Activated CD4-positive, alpha-beta memory T cell treated with anti-CD3 and anti-CD28 coated beads for 36 hours (primary cell): ENCODE measurements at regions not wholly inside any gene's neighbourhood (a gene's known extent, or its start where the extent isn't known, plus 50 kb on each side); places are given as distances from the start of the nearest gene placed in this dataset.

Source experiments
- CTCF ChIA-PET: fragments of 350-600 bp; sonication (Branson Sonifier 250); formaldehyde crosslinking; loops from one replicate; lab custom pipeline; 2021; ENCODE audit warnings: antibody characterized with exemption, inconsistent platforms; lab: Charles Lee
- POLR2A ChIA-PET: fragments of 350-600 bp; sonication (Branson Sonifier 250); formaldehyde crosslinking; loops from one replicate; lab custom pipeline; 2021; ENCODE audit warnings: antibody characterized with exemption; lab: Charles Lee
- DNase-seq: peaks from one replicate; pipeline ENCODE4 v3.0.0-alpha.2; 2020
- H3K27ac Mint-ChIP-seq: one replicate; pipeline ENCODE4 v1.8.0; 2021; ENCODE audit warnings: mixed read lengths
- H3K27me3 Mint-ChIP-seq: one replicate; pipeline ENCODE4 v1.8.0; 2021; ENCODE audit warnings: mixed read lengths
- H3K36me3 Mint-ChIP-seq: one replicate; pipeline ENCODE4 v1.8.0; 2021; ENCODE audit warnings: mixed read lengths
- H3K4me1 Mint-ChIP-seq: one replicate; pipeline ENCODE4 v1.8.0; 2021; ENCODE audit warnings: low read depth, mixed read lengths
- H3K4me3 Mint-ChIP-seq: one replicate; pipeline ENCODE4 v1.8.0; 2021; ENCODE audit warnings: mild to moderate bottlenecking, mixed read lengths
- H3K9me3 Mint-ChIP-seq: one replicate; pipeline ENCODE4 v1.8.0; 2021; ENCODE audit warnings: mixed read lengths
- intact Hi-C: fragments of 100-400 bp; cut with micrococcal nuclease; formaldehyde crosslinking; loops from one replicate; pipeline ENCODE4 v1.15.1; 2023

- intact Hi-C loops, result no loop called here
- POLR2A ChIA-PET, result no interaction called here
- no peak for DNase-seq
- H3K36me3 Mint-ChIP-seq, result peaks cover 5% of the 10 kb centered on the region
- no peaks in the 10 kb centered on the region for H3K27me3 Mint-ChIP-seq
- CTCF ChIA-PET, result no interaction called here
- no peak overlapping the region for H3K4me3 Mint-ChIP-seq
- peaks cover 9% of the 10 kb centered on the region for H3K9me3 Mint-ChIP-seq
- H3K27ac Mint-ChIP-seq, result peak overlapping the region; percentile 69
- H3K4me1 Mint-ChIP-seq, result peaks cover 8% of the 10 kb centered on the region
These were observed 330.5 kb upstream of the B3GALT2 start for GRCh38 chr1:193516755-193517388.

GRCh38 chr1:193514397-193514796, 328.0 kb upstream of the B3GALT2 start:
- peaks cover 8% of the 10 kb centered on the region for H3K4me1 Mint-ChIP-seq
- intact Hi-C loops, result no loop called here

GRCh38 chr1:193513032-193513431, 326.6 kb upstream of the B3GALT2 start:
- POLR2A ChIA-PET, result no interaction called here
- DNase-seq, result no peak
- intact Hi-C loops, result no loop called here
- no peaks in the 10 kb centered on the region for H3K27me3 Mint-ChIP-seq
- no peak overlapping the region for H3K4me3 Mint-ChIP-seq
- H3K36me3 Mint-ChIP-seq, result peaks cover 13% of the 10 kb centered on the region
- H3K9me3 Mint-ChIP-seq, result peaks cover 27% of the 10 kb centered on the region
- H3K27ac Mint-ChIP-seq, result no peak overlapping the region
- CTCF ChIA-PET, result no interaction called here
- H3K4me1 Mint-ChIP-seq, result peaks cover 6% of the 10 kb centered on the region

More at GRCh38 chr1:193514397-193514796, 328.0 kb upstream of the B3GALT2 start:
- Mint-ChIP-seq H3K27me3 (no peaks in the 10 kb centered on the region), H3K27ac (no peak overlapping the region), H3K9me3 (peaks cover 27% of the 10 kb centered on the region), H3K4me3 (no peak overlapping the region), H3K36me3 (peaks cover 13% of the 10 kb centered on the region)
- DNase-seq, result no peak
- CTCF ChIA-PET, result no interaction called here
- POLR2A ChIA-PET, result no interaction called here

- H3K27ac Mint-ChIP-seq, result no peak overlapping the region
- peaks cover 3% of the 10 kb centered on the region for H3K36me3 Mint-ChIP-seq
- CTCF ChIA-PET, result no interaction called here
- intact Hi-C loops, result no loop called here
- DNase-seq, result no peak
- peaks cover 6% of the 10 kb centered on the region for H3K4me1 Mint-ChIP-seq
- peaks cover 8% of the 10 kb centered on the region for H3K9me3 Mint-ChIP-seq
- H3K4me3 Mint-ChIP-seq, result no peak overlapping the region
- POLR2A ChIA-PET, result no interaction called here
- H3K27me3 Mint-ChIP-seq, result no peaks in the 10 kb centered on the region
These were observed 318.5 kb upstream of the B3GALT2 start for GRCh38 chr1:193504920-193505319.

- ChIA-PET POLR2A (no interaction called here), CTCF (no interaction called here)
- intact Hi-C loops, result no loop called here
- Mint-ChIP-seq H3K27ac (no peak overlapping the region), H3K4me1 (peaks cover 16% of the 10 kb centered on the region), H3K36me3 (peaks cover 2% of the 10 kb centered on the region), H3K27me3 (no peaks in the 10 kb centered on the region), H3K4me3 (no peak overlapping the region), H3K9me3 (peaks cover 4% of the 10 kb centered on the region)
- no peak for DNase-seq
These were observed 311.8 kb upstream of the B3GALT2 start for GRCh38 chr1:193498088-193498655.

- peaks cover 13% of the 10 kb centered on the region for H3K36me3 Mint-ChIP-seq
- ChIA-PET POLR2A (no interaction called here), CTCF (no interaction called here)
- intact Hi-C loops, result no loop called here
- H3K4me3 Mint-ChIP-seq, result no peak overlapping the region
- no peak for DNase-seq
- no peak overlapping the region for H3K27ac Mint-ChIP-seq
- peaks cover 32% of the 10 kb centered on the region for H3K4me1 Mint-ChIP-seq
- peaks cover 12% of the 10 kb centered on the region for H3K9me3 Mint-ChIP-seq
- no peaks in the 10 kb centered on the region for H3K27me3 Mint-ChIP-seq
These were observed 308.0 kb upstream of the B3GALT2 start for GRCh38 chr1:193494368-193494767.

- H3K4me3 Mint-ChIP-seq, result no peak overlapping the region
- H3K9me3 Mint-ChIP-seq, result peaks cover 14% of the 10 kb centered on the region
- intact Hi-C loops, result no loop called here
- H3K4me1 Mint-ChIP-seq, result peaks cover 42% of the 10 kb centered on the region
- POLR2A ChIA-PET, result no interaction called here
- H3K36me3 Mint-ChIP-seq, result peaks cover 13% of the 10 kb centered on the region
- no peak overlapping the region for H3K27ac Mint-ChIP-seq
- H3K27me3 Mint-ChIP-seq, result no peaks in the 10 kb centered on the region
- CTCF ChIA-PET, result no interaction called here
- DNase-seq, result no peak
These were observed 302.8 kb upstream of the B3GALT2 start for GRCh38 chr1:193489191-193489590.

GRCh38 chr1:193487722-193488121, 301.3 kb upstream of the B3GALT2 start:
- H3K9me3 Mint-ChIP-seq, result peaks cover 21% of the 10 kb centered on the region
- POLR2A ChIA-PET, result no interaction called here

GRCh38 chr1:193486671-193487229, 300.3 kb upstream of the B3GALT2 start:
- no peaks in the 10 kb centered on the region for H3K27me3 Mint-ChIP-seq
- ChIA-PET POLR2A (no interaction called here), CTCF (interaction anchor here (1.1 kb wide), 1 partner anchor 30 kb away, joined by 4 read pairs; no protein-coding TSS in a partner anchor)
- H3K36me3 Mint-ChIP-seq, result peaks cover 15% of the 10 kb centered on the region
- H3K27ac Mint-ChIP-seq, result no peak overlapping the region
- no peak overlapping the region for H3K4me3 Mint-ChIP-seq
- DNase-seq, result no peak
- intact Hi-C loops, result loop anchor here (2.0 kb wide), 1 partner anchor 50 kb away; no protein-coding TSS in a partner anchor
- peaks cover 21% of the 10 kb centered on the region for H3K9me3 Mint-ChIP-seq
- peaks cover 23% of the 10 kb centered on the region for H3K4me1 Mint-ChIP-seq

More at GRCh38 chr1:193487722-193488121, 301.3 kb upstream of the B3GALT2 start:
- no peak for DNase-seq
- Mint-ChIP-seq H3K4me1 (peaks cover 29% of the 10 kb centered on the region), H3K36me3 (peaks cover 13% of the 10 kb centered on the region), H3K27ac (no peak overlapping the region), H3K27me3 (no peaks in the 10 kb centered on the region), H3K4me3 (no peak overlapping the region)
- intact Hi-C loops, result loop anchor here (2.0 kb wide), 1 partner anchor 49 kb away; no protein-coding TSS in a partner anchor
- CTCF ChIA-PET, result interaction anchor here (0.6 kb wide), 1 partner anchor 14 kb away, joined by 3 read pairs; no protein-coding TSS in a partner anchor

- Mint-ChIP-seq H3K4me3 (no peak overlapping the region), H3K27me3 (no peaks in the 10 kb centered on the region), H3K4me1 (peaks cover 47% of the 10 kb centered on the region), H3K36me3 (peaks cover 26% of the 10 kb centered on the region), H3K9me3 (peaks cover 18% of the 10 kb centered on the region), H3K27ac (peak overlapping the region; percentile 62)
- ChIA-PET POLR2A (no interaction called here), CTCF (no interaction called here)
- intact Hi-C loops, result no loop called here
- no peak for DNase-seq
These were observed 294.3 kb upstream of the B3GALT2 start for GRCh38 chr1:193480755-193481154.

GRCh38 chr1:193479187-193479586, 292.8 kb upstream of the B3GALT2 start:
- peak; percentile 86 for DNase-seq
- intact Hi-C loops, result loop anchor here (1.0 kb wide), 3 partner anchors 21 to 72 kb away; no protein-coding TSS in a partner anchor
- Mint-ChIP-seq H3K4me1 (peaks cover 53% of the 10 kb centered on the region), H3K27ac (peak overlapping the region; percentile 81), H3K27me3 (no peaks in the 10 kb centered on the region), H3K4me3 (peak overlapping the region; percentile 11), H3K36me3 (peaks cover 28% of the 10 kb centered on the region), H3K9me3 (peaks cover 16% of the 10 kb centered on the region)
- POLR2A ChIA-PET, result no interaction called here
- CTCF ChIA-PET, result no interaction called here

- H3K4me3 Mint-ChIP-seq, result no peak overlapping the region
- H3K4me1 Mint-ChIP-seq, result peaks cover 59% of the 10 kb centered on the region
- H3K36me3 Mint-ChIP-seq, result peaks cover 38% of the 10 kb centered on the region
- ChIA-PET POLR2A (interaction anchor here (1.4 kb wide), 1 partner anchor 18 kb away, joined by 5 read pairs; no protein-coding TSS in a partner anchor), CTCF (interaction anchor here (0.9 to 1.2 kb wide), 2 partner anchors 14 to 19 kb away, joined by 3 to 4 read pairs; no protein-coding TSS in a partner anchor)
- H3K27me3 Mint-ChIP-seq, result no peaks in the 10 kb centered on the region
- peak; percentile 12 for DNase-seq
- intact Hi-C loops, result no loop called here
- H3K9me3 Mint-ChIP-seq, result peaks cover 14% of the 10 kb centered on the region
- no peak overlapping the region for H3K27ac Mint-ChIP-seq
These were observed 290.3 kb upstream of the B3GALT2 start for GRCh38 chr1:193476748-193477147.
